Erythroblast (primary cell): ENCODE measurements at regions not wholly inside any gene's neighbourhood (a gene's known extent, or its start where the extent isn't known, plus 50 kb on each side); places are given as distances from the start of the nearest gene placed in this dataset.
A peak's percentile ranks its signal among the peaks of the same experiment; 100 is the strongest.

Experiments used
- DNase-seq, 2 experiments: peaks; one replicate each; lab custom pipeline; 2025; lab: John Stamatoyannopoulos, UW
- GATA1 ChIP-seq: IDR thresholded peaks from 2 replicates; pipeline ENCODE4 v1.6.1; 2011; ENCODE audit warnings: low read depth, mild to moderate bottlenecking, control low read depth, low read length, moderate library complexity
- POLR2A ChIP-seq: IDR thresholded peaks from 2 replicates; pipeline ENCODE4 v1.6.1; 2011; ENCODE audit warnings: mild to moderate bottlenecking, low read length

DNA sequence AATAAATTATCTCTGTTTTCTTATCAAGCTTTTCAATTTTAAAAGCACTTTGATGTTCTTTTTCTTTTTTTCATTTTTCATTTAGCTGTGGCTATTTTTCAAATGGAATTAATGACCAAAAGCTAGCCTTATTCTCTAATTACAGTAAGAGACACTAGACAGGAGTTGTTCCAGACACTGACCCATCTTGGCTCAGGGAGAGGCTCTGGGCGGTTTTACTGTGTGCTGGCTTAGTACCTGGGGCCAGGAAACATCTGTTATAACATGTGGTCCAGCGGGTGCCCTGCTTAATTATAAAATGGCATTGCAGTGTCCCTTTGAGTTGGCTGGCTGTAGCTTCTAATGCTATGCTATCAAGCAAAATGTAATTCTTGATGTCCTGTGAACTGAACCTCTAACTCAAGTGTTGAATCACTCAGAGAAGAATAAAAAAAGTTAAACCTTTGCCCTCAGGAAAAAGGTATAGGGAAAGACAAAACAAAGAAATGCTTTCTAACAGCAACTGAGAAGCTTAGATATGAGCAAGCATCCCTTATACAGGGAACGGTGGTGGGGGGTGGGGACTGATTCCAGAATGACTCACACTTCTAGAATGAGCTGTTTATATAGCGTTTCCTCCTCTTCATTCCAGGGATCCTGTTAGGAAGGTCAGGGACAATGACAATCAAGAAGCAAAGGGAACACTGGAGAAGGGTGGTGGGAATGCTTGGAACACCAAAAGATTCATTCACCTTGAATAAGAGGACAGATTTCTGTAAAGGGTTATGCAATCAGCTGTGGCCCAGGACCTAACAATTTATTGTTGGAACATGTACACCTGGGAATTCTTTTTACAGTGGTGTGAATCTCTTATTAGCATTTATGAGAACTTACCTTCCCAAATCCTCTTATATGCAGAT lies 58.7 kb upstream of the NFIB start:
- TF ChIP-seq POLR2A, result no peak
- TF ChIP-seq GATA1, result no peak
- peak in 1 of 2 experiments; percentile 6 for DNase-seq

GRCh38 chr9:14369011-14369410 lies 55.1 kb upstream of the NFIB start:
- DNase-seq, result no peak
- TF ChIP-seq POLR2A (no peak), GATA1 (no peak)

- TF ChIP-seq POLR2A (no peak), GATA1 (no peak)
- no peak for DNase-seq
Observed at GRCh38 chr9:14366076-14366475, 52.1 kb upstream of the NFIB start.

DNA sequence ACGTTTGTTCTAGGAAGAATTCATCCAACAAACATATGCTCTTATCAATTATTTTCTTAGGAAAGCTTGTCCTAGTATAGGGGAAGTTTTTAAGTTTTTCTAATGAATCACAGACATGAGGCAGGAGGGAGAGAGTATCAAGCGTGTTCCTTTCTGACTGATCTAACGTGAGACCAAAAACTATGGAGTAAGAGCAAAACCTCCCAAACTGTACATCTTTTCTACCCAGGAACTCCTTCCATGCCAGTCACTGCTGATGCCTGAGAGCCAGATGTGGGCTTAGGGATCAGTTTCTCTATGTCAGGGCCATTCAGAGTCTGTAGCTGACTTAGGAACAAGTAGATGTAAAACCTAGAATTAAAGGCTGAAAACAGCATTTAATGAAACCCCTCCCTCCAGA lies 51.7 kb upstream of the NFIB start:
- DNase-seq, result no peak
- TF ChIP-seq GATA1 (no peak), POLR2A (no peak)
